Activated CD4-positive, alpha-beta T cell treated with anti-CD3 and anti-CD28 coated beads for 4 hours (primary cell): ENCODE measurements at regions not wholly inside any gene's neighbourhood (a gene's known extent, or its start where the extent isn't known, plus 50 kb on each side); places are given as distances from the start of the nearest gene placed in this dataset.
"Not testable (repeated sequence)": the region's sequence is repeated elsewhere in the genome, so short reads cannot be mapped to it uniquely, and the experiment has no call there.

ENCODE experiments used
- DNase-seq, 2 donors: peaks; one replicate each; pipeline ENCODE4 v3.0.0-alpha.2; 2020

DNA sequence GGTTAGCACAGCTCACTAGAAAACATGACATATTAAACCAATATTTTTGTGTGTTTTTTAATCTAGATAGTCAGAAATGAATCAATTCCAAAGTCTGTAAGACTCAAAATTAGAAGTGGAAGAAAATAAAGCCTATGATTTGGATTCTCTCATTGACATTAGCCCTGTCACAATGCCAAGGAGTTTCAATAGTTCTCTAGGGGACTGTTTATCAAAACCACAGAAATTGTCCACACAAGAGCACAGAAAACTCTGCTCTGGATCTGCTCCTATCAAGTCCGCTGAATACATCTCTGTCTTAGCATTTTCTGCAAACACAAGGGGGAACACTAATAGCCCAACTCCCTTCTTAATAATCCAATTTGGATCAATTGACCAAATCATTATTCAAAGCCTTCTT lies 152.0 kb downstream of the HS3ST3B1 start:
- no peak for DNase-seq

DNA sequence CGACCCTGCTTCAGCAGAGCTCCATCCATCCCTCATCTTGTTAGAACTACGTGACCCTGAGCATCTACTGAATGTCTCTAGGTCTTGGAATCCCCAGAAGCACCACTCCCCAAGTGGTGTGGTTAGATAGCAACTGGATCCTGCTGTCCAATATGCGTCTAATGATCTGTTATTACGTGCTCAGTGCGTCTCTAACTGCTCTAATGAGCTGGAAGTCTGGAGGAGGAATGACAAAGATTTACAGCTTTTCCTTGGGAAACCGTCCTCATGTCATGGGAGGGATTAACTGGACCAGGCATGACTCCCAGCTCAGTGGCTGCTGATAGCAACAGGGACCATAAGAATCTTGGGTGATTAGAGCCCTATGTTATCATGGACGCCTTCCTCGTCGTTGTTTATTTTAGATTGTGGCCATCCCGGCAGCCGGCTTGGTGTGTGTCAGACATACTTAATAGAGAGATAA lies 150.9 kb downstream of the HS3ST3B1 start:
- no peak for DNase-seq

- DNase-seq = no peak
These were observed 147.9 kb downstream of the HS3ST3B1 start for GRCh38 chr17:14448818-14449217.

- DNase-seq = no peak
These were observed 145.9 kb downstream of the HS3ST3B1 start for GRCh38 chr17:14446825-14447224.

GRCh38 chr17:14444915-14445314 lies 144.0 kb downstream of the HS3ST3B1 start:
- no peak for DNase-seq

GRCh38 chr17:14442798-14443528 lies 142.1 kb downstream of the HS3ST3B1 start:
- no peak for DNase-seq

DNA sequence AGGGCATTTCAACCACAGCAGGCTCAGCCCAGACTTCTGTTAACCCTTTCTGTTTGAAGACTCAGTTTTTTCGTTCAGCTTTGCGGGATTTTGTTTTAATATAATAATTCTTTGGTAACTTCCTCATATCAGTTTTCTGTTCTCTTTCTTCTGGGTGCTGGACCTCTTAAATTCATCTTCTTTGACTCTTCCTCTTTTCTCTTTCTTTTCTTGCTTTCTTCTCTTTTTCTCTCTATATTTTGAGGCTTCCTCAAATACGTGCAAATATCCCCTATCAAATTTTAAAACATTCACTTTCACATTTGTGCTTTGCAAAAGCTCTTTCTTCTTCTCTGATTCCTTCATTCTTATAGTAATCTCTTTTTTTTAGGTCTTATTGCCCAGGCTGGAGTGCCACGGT lies 136.3 kb downstream of the HS3ST3B1 start:
- no peak for DNase-seq

DNA sequence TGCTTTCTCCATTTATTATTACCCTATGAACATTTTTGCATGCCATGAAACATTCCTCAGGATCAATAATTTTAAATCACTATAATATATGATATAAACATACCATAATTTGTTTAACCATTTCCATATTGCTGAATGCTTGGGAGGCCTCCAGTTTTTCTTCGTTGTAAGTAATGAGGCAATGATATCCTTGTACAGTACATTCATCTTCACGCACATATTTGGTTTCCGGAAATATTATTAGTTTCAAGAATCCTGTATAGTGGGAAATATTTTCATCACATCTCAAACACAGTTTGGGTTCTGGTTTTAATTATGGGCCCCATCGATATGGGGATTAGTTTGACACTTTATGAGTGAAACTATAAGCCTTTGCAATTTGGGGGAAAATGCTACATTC lies 135.4 kb downstream of the HS3ST3B1 start:
- DNase-seq = no peak

GRCh38 chr17:14434506-14434905 lies 133.6 kb downstream of the HS3ST3B1 start:
- DNase-seq = no peak

DNA sequence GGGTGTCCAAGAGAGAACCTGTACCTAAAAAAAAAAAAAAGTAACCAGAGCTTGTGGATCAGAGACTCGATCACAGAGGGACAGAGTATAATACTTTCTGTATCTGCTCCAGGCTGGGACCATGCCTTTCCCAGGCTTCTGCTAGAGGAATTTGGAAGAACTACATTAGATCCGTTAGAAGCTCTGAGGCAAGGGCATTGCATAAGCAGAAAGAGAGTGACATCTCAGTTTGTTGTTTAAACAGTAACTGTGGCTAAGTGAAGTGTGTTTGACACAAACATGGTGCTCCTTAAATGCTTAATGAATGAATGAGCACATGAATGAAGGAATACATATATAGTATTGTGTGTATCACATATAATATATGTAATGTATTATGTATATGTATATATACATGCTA lies 131.2 kb downstream of the HS3ST3B1 start:
- no peak for DNase-seq

- no peak for DNase-seq
These were observed 128.2 kb downstream of the HS3ST3B1 start for GRCh38 chr17:14429084-14429483.

GRCh38 chr17:14428648-14429029 lies 127.8 kb downstream of the HS3ST3B1 start:
- DNase-seq = peak; percentile 7 to 8

GRCh38 chr17:14427900-14428647 lies 127.2 kb downstream of the HS3ST3B1 start:
- peak; percentile 32 to 38 for DNase-seq

DNA sequence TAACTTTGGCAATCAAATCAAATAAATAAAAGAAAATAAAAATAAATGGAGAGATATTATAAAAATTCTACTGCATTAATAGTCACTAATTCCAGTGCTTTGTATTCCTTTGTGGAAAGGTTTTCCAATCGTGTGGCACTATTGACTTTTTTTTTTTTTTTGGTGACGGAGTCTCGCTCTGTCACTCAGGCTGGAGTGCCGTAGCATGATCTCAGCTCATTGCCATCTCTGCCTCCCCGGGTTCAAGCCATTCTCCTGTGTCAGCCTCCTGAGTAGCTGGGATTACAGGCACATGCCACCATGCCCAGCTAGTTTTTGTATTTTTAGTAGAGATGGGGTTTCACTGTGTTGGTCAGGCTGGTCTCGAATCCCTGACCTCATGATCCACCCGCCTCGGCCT lies 122.3 kb downstream of the HS3ST3B1 start:
- DNase-seq = not testable (repeated sequence)

DNA sequence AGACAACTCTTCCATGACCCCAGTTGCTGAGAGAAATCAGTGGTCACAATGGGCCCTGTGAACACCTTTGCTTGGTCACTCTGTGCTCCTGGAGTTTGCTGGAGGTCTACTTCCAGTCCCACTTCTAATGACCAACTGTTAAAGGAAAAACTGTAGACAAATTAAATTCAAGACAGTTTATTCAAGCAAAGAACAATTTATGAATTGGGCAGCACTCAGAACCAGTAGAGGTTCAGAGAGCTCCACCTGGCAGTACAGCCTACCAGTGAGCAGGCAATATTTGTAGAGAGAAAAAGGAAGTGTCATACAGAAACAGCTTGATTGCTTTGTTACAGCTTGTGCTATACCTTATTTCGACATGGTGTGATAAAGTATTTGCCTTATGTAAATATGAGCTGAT lies 116.5 kb downstream of the HS3ST3B1 start:
- no peak for DNase-seq

DNA sequence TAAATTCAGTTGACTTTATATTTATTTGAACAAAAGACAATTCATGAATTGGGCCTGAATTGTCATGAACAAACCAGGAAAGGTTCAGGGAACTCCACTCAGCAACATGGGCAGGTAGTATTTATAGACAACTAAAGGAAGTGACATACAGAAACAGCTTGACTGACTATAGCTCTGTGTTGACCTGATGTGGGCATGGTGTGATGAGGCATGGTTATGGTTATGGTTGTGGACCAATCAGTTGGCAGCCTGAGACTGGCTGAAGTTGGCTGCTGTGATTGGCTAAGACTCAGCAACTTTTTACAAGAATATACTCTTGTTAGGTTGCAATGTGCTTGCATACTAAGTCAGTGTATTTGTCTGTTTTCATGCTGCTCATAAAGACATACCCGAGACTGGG lies 108.4 kb downstream of the HS3ST3B1 start:
- DNase-seq = no peak

DNA sequence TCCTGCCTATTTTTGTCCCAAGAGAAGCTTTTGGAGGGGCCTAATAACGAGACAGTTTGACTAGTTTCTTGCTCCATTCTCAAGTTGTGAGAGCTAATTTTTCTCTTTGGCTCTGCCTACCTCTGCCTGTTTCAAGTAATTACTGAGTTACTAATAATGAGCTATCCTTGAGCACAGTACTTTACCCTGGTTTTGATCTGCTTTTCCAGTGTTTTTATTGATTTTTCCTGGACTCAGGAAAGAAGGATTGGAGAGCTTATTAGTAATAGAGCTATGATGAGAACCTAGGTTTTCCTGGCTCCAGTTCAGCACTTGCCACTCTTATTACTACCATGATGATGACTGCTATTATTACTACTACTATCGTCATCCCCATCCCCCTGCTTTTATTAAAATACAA lies 106.7 kb downstream of the HS3ST3B1 start:
- no peak for DNase-seq

GRCh38 chr17:14405189-14405588 lies 104.3 kb downstream of the HS3ST3B1 start:
- DNase-seq = no peak
